ENCODE measurements at regions not wholly inside any gene's neighbourhood (a gene's known extent, or its start where the extent isn't known, plus 50 kb on each side); places are given as distances from the start of the nearest gene placed in this dataset.

DNA sequence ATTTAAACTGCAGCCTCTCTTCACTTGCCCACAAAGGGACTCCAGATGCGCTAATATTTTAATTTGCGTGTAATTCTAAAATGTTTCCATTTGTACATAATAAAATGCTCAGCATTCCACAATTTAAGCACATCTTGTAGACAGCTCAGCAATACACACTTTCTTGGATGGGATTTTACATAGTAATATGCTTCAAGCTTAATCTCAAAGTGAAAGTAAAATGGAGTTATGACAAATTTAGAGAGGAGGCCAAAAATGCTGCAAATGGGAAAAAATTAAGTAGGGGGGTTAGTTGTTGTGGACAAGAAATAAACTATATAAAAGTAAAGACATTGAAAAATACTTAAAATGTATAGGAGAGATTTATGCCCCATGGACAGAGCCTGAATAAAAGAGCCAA lies 149.1 kb downstream of the FBXO8 start:
- H3K9me3 ChIP-seq (ENCODE audit: control insufficient read depth, insufficient read depth, low read length) = peaks cover 2% of the 10 kb centered on the region
- H3K9me3 Mint-ChIP-seq = no peaks in the 10 kb centered on the region
- H3K36me3 ChIP-seq (ENCODE audit: control insufficient read depth, insufficient read depth, low read length) = no peaks in the 10 kb centered on the region
- WGBS (ENCODE audit: insufficient coverage) = no CpG with 5 or more reads among the region's 2 CpGs
- no peak for ATAC-seq
- no peaks in the 10 kb centered on the region for H3K4me1 ChIP-seq (ENCODE audit: control insufficient read depth, insufficient read depth, low read length)
- H3K27me3 ChIP-seq (ENCODE audit: control insufficient read depth, insufficient read depth, low read length) = peaks cover 3% of the 10 kb centered on the region
- no peaks in the 10 kb centered on the region for H3K4me1 Mint-ChIP-seq
- intact Hi-C loops (cut with micrococcal nuclease) = no loop called here
- no peak overlapping the region for H3K4me3 Mint-ChIP-seq
- no peak for TF ChIP-seq CTCF (IDR thresholded peaks at IDR 0.05)
- no peak overlapping the region for H3K27ac ChIP-seq (ENCODE audit: low read length)
- no peaks in the 10 kb centered on the region for H3K36me3 Mint-ChIP-seq
- H3K27ac Mint-ChIP-seq = no peak overlapping the region
- peaks cover 0 to 9% of the 10 kb centered on the region in 2 donors for H3K27me3 Mint-ChIP-seq (ENCODE audit: low read depth in 2 of 2)
- no peak overlapping the region for H3K4me3 ChIP-seq (ENCODE audit: low read length)
- DNase-seq = no peak

DNA sequence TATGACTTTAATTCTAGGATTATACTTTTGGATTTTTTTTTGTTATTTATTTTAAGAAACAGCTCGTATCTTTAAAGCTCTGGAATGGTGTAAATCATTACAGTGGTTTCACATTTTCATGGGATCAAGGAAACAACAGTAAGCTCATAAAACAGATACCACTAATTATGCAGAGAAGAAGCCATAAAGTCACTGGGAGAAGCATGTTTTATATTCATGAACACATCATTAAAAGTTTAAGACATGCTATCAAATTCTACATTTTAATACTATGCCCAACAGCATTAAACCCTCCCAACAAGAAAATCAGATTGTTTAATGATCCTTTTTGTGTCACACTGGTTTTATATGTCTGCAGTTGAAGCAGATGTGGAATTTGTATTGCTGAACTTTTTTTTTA lies 149.9 kb downstream of the FBXO8 start:
- no peaks in the 10 kb centered on the region for H3K9me3 Mint-ChIP-seq
- no peak for ATAC-seq
- peaks cover 3% of the 10 kb centered on the region for H3K27me3 ChIP-seq (ENCODE audit: control insufficient read depth, insufficient read depth, low read length)
- no peaks in the 10 kb centered on the region for H3K36me3 ChIP-seq (ENCODE audit: control insufficient read depth, insufficient read depth, low read length)
- no peak overlapping the region for H3K27ac ChIP-seq (ENCODE audit: low read length)
- peaks cover 0 to 8% of the 10 kb centered on the region in 2 donors for H3K27me3 Mint-ChIP-seq (ENCODE audit: low read depth in 2 of 2)
- H3K27ac Mint-ChIP-seq = no peak overlapping the region
- TF ChIP-seq CTCF (IDR thresholded peaks at IDR 0.05) = no peak
- no peak overlapping the region for H3K4me3 Mint-ChIP-seq
- WGBS (ENCODE audit: insufficient coverage) = no CpG with 5 or more reads among the region's 1 CpG
- intact Hi-C loops (cut with micrococcal nuclease) = no loop called here
- H3K36me3 Mint-ChIP-seq = no peaks in the 10 kb centered on the region
- DNase-seq = no peak
- no peaks in the 10 kb centered on the region for H3K4me1 Mint-ChIP-seq
- no peaks in the 10 kb centered on the region for H3K4me1 ChIP-seq (ENCODE audit: control insufficient read depth, insufficient read depth, low read length)
- H3K9me3 ChIP-seq (ENCODE audit: control insufficient read depth, insufficient read depth, low read length) = peaks cover 2% of the 10 kb centered on the region
- no peak overlapping the region for H3K4me3 ChIP-seq (ENCODE audit: low read length)

DNA sequence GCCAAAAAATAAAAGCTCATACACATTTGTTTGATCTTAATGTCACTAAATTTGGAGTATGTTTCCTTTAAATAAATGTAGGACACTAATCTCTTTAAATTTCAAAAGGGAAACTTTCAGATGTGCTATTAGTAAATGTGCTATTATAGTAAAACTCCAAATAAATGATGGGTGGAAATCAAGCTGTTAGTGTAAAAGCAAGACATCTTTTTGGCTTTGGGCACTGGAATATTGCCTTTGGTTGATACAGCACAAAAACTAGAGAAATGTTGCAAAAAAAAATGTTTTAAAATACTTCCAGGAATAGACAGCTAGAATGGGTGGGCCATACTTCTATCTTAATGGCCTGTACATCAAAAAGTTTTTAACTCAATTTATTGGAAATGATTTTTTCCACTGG lies 151.6 kb downstream of the FBXO8 start:
- no peaks in the 10 kb centered on the region for H3K4me1 Mint-ChIP-seq
- no peaks in the 10 kb centered on the region for H3K36me3 Mint-ChIP-seq
- DNase-seq (no peak), ATAC-seq (no peak)
- Histone ChIP-seq H3K9me3 (ENCODE audit: control insufficient read depth, insufficient read depth, low read length) (peaks cover 2% of the 10 kb centered on the region), H3K27ac (ENCODE audit: low read length) (no peak overlapping the region), H3K36me3 (ENCODE audit: control insufficient read depth, insufficient read depth, low read length) (no peaks in the 10 kb centered on the region), H3K27me3 (ENCODE audit: control insufficient read depth, insufficient read depth, low read length) (peaks cover 2% of the 10 kb centered on the region), H3K4me3 (ENCODE audit: low read length) (no peak overlapping the region), H3K4me1 (ENCODE audit: control insufficient read depth, insufficient read depth, low read length) (no peaks in the 10 kb centered on the region)
- TF ChIP-seq CTCF (IDR thresholded peaks at IDR 0.05) = no peak
- H3K9me3 Mint-ChIP-seq = no peaks in the 10 kb centered on the region
- H3K27ac Mint-ChIP-seq = no peak overlapping the region
- intact Hi-C loops (cut with micrococcal nuclease) = no loop called here
- H3K27me3 Mint-ChIP-seq (ENCODE audit: low read depth in 2 of 2) = no peaks in the 10 kb centered on the region
- no peak overlapping the region for H3K4me3 Mint-ChIP-seq

DNA sequence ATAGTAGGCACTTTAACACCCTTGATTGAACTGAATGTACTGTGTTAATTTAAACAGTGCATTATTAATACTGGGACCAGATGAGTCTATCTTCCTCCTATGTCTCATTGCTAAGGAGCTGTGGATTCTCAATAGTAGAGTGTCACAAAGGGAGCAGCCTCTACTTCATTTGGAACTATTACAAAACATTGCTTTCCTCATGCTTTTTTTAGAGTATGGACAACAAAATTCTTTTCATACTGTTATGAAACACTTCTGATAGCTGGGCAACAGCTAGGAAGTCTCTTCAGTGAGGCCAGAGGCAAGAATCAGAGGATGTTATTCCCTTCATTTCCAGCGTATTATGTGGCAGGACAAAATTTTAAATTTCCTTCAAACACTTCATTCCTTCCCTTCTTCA lies 160.8 kb downstream of the FBXO8 start:
- intact Hi-C loops (cut with micrococcal nuclease) = no loop called here
- Histone ChIP-seq H3K27ac (ENCODE audit: low read length) (no peak overlapping the region), H3K36me3 (ENCODE audit: control insufficient read depth, insufficient read depth, low read length) (no peaks in the 10 kb centered on the region), H3K27me3 (ENCODE audit: control insufficient read depth, insufficient read depth, low read length) (peaks cover 5% of the 10 kb centered on the region), H3K4me3 (ENCODE audit: low read length) (no peak overlapping the region), H3K4me1 (ENCODE audit: control insufficient read depth, insufficient read depth, low read length) (no peaks in the 10 kb centered on the region), H3K9me3 (ENCODE audit: control insufficient read depth, insufficient read depth, low read length) (no peaks in the 10 kb centered on the region)
- no peak for ATAC-seq
- H3K9me3 Mint-ChIP-seq = peaks cover 0 to 6% of the 10 kb centered on the region in 2 donors
- peaks cover 12 to 14% of the 10 kb centered on the region in 2 donors for H3K27me3 Mint-ChIP-seq (ENCODE audit: low read depth in 2 of 2)
- no peak for TF ChIP-seq CTCF (IDR thresholded peaks at IDR 0.05)
- no peak overlapping the region for H3K4me3 Mint-ChIP-seq
- H3K4me1 Mint-ChIP-seq = no peaks in the 10 kb centered on the region
- no peak for DNase-seq
- H3K36me3 Mint-ChIP-seq = no peaks in the 10 kb centered on the region
- H3K27ac Mint-ChIP-seq = no peak overlapping the region
- no CpG with 5 or more reads among the region's 1 CpG for WGBS (ENCODE audit: insufficient coverage)
